ENCODE measurements at regions not wholly inside any gene's neighbourhood (a gene's known extent, or its start where the extent isn't known, plus 50 kb on each side); places are given as distances from the start of the nearest gene placed in this dataset.

- Histone ChIP-seq H3K27ac (ENCODE audit: insufficient read depth, low read length) (no peak overlapping the region), H2AK5ac (ENCODE audit: low read depth, low read length) (no peak overlapping the region), H2BK20ac (ENCODE audit: low read depth, low read length) (no peak overlapping the region), H3K4me1 (ENCODE audit: control insufficient read depth, insufficient read depth, low read length) (no peaks in the 10 kb centered on the region), H3K9me1 (ENCODE audit: insufficient read depth, low read length) (no peaks in the 10 kb centered on the region), H3K18ac (ENCODE audit: low read depth, low read length) (no peak overlapping the region), H3K4me3 (ENCODE audit: insufficient read depth, low read depth, low read length) (no peak overlapping the region), H3K79me1 (ENCODE audit: low read depth in 1 of 2, low read length in 2 of 2) (no peaks in the 10 kb centered on the region), H2BK15ac (ENCODE audit: low read depth, low read length) (no peak overlapping the region), H3K27me3 (ENCODE audit: control insufficient read depth, insufficient read depth, low read length) (no peaks in the 10 kb centered on the region), H3K14ac (replicated peaks; ENCODE audit: low read depth, low read length) (no peak overlapping the region), H3K56ac (ENCODE audit: extremely low read depth, insufficient read depth, low read length) (no peak overlapping the region), H3K9ac (ENCODE audit: low read depth, low read length) (no peak overlapping the region), H3K23ac (ENCODE audit: low read depth, low read length) (no peak overlapping the region), H3K36me3 (ENCODE audit: control insufficient read depth, insufficient read depth, low read length) (no peaks in the 10 kb centered on the region), H3K4me2 (ENCODE audit: low read depth, low read length) (no peak overlapping the region), H2AFZ (replicated peaks; ENCODE audit: low read length, poor library complexity) (no peak overlapping the region), H2AK9ac (replicated peaks; ENCODE audit: low read depth, low read length, poor library complexity) (no peak overlapping the region), H2BK120ac (ENCODE audit: low read depth, low read length) (no peak overlapping the region), H4K20me1 (ENCODE audit: insufficient read depth, low read length) (no peaks in the 10 kb centered on the region), H3K4ac (ENCODE audit: low read depth, low read length) (no peak overlapping the region), H4K91ac (ENCODE audit: insufficient read depth, low read depth, low read length) (no peak overlapping the region), H4K5ac (ENCODE audit: low read depth, low read length) (no peak overlapping the region), H4K8ac (ENCODE audit: low read depth in 2 of 2, low read length in 2 of 2) (no peak overlapping the region), H3K9me3 (ENCODE audit: control insufficient read depth, insufficient read depth, low read length) (no peaks in the 10 kb centered on the region), H2BK5ac (ENCODE audit: low read depth, low read length, poor library complexity, severe bottlenecking) (no peak overlapping the region)
- intact Hi-C loops (cut with micrococcal nuclease), result no loop called here
- CTCF ChIA-PET, result no interaction called here
- POLR2A ChIA-PET (ENCODE audit: unreplicated experiment), result no interaction called here
- in situ Hi-C loops (cut with MboI; ENCODE audit: low sequenced_read_pairs), result no loop called here
- ATAC-seq (ENCODE audit: low read depth) (no peak), DNase-seq (no peak)
- WGBS, 2 experiments (ENCODE audit: extremely low coverage in 2 of 2, insufficient read length in 1 of 2), result no CpG with 5 or more reads among the region's 4 CpGs
- dilution Hi-C loops (cut with HindIII; ENCODE audit: low sequenced_read_pairs, unreplicated experiment), result no loop called here
- BruUV-seq (replicated peaks), result no TSS peak
- TF ChIP-seq POLR2A (IDR thresholded peaks at IDR 0.05; ENCODE audit: low read depth, low read length) (no peak), CEBPB (IDR thresholded peaks at IDR 0.05; ENCODE audit: low read depth, low read length) (no peak), RFX5 (IDR thresholded peaks at IDR 0.05; ENCODE audit: low read depth, low read length) (no peak), MAZ (IDR thresholded peaks at IDR 0.05; ENCODE audit: borderline replicate concordance, low read depth, low read length) (no peak), ELK1 (IDR thresholded peaks at IDR 0.05; ENCODE audit: borderline replicate concordance, low read depth, low read length) (no peak), MAFK (IDR thresholded peaks at IDR 0.05; ENCODE audit: low read depth, low read length) (no peak), USF2 (IDR thresholded peaks at IDR 0.05; ENCODE audit: low read depth, low read length) (no peak), CHD1 (IDR thresholded peaks at IDR 0.05; ENCODE audit: low read depth, low read length) (no peak), RCOR1 (IDR thresholded peaks at IDR 0.05; ENCODE audit: insufficient replicate concordance, low read length) (no peak), MXI1 (IDR thresholded peaks at IDR 0.05; ENCODE audit: borderline replicate concordance, low read depth, low read length) (no peak), RAD21 (IDR thresholded peaks at IDR 0.05; ENCODE audit: low read length) (no peak), SMC3 (IDR thresholded peaks at IDR 0.05; ENCODE audit: low read depth, low read length) (no peak), FOS (IDR thresholded peaks at IDR 0.05; ENCODE audit: low read depth, low read length) (no peak), CTCF (conservative IDR thresholded peaks at IDR 0.05; ENCODE audit: low read depth, low read length) (no peak), BHLHE40 (IDR thresholded peaks at IDR 0.05; ENCODE audit: low read depth, low read length) (no peak), NFE2L2 (IDR thresholded peaks at IDR 0.05; ENCODE audit: low read depth, low read length) (no peak)
Measured at GRCh38 chr4:84085986-84086385, 413.1 kb downstream of the NKX6-1 start.

Measured in IMR-90 (cell line).